Activated T-cell treated with anti-CD3 and anti-CD28 coated beads, Interleukin-2, amount 50 U/mL, for 4 hours (primary cell): ENCODE measurements at regions not wholly inside any gene's neighbourhood (a gene's known extent, or its start where the extent isn't known, plus 50 kb on each side); places are given as distances from the start of the nearest gene placed in this dataset.

Experiments used
- ATAC-seq, 2 donors: fragments of 200-7000 bp; cut with Tn5 transposase; one replicate each; pipeline ENCODE4 v1.10.0; 2021
- DNase-seq: peaks from one replicate; pipeline ENCODE4 v3.0.0-alpha.2; 2020
- H3K27me3 Mint-ChIP-seq: one replicate; pipeline ENCODE4 v1.8.0; 2021; ENCODE audit warnings: low read depth, mixed read lengths
- H3K36me3 Mint-ChIP-seq: one replicate; pipeline ENCODE4 v1.8.0; 2022; ENCODE audit warnings: mixed read lengths; ENCODE audit not compliant: insufficient read depth
- H3K4me1 Mint-ChIP-seq: one replicate; pipeline ENCODE4 v1.8.0; 2021; ENCODE audit warnings: low read depth, mixed read lengths
- H3K4me3 Mint-ChIP-seq: one replicate; pipeline ENCODE4 v1.8.0; 2021; ENCODE audit warnings: mild to moderate bottlenecking, moderate library complexity, mixed read lengths
- H3K9me3 Mint-ChIP-seq: one replicate; pipeline ENCODE4 v1.8.0; 2021; ENCODE audit warnings: mixed read lengths

GRCh38 chr2:106041150-106041549, 153.0 kb downstream of the UXS1 start:
- Mint-ChIP-seq H3K9me3 (no peaks in the 10 kb centered on the region), H3K36me3 (no peaks in the 10 kb centered on the region), H3K27me3 (no peaks in the 10 kb centered on the region), H3K4me1 (peaks cover 2% of the 10 kb centered on the region), H3K4me3 (no peak overlapping the region)
- ATAC-seq (no peak), DNase-seq (no peak)

- Mint-ChIP-seq H3K4me3 (no peak overlapping the region), H3K36me3 (no peaks in the 10 kb centered on the region), H3K27me3 (no peaks in the 10 kb centered on the region), H3K4me1 (peaks cover 3% of the 10 kb centered on the region), H3K9me3 (no peaks in the 10 kb centered on the region)
- DNase-seq (no peak), ATAC-seq (no peak)
Measured at GRCh38 chr2:106039634-106040315, 154.3 kb downstream of the UXS1 start.

GRCh38 chr2:106038601-106039375, 155.3 kb downstream of the UXS1 start:
- no peak for ATAC-seq
- peaks cover 3% of the 10 kb centered on the region for H3K4me1 Mint-ChIP-seq

GRCh38 chr2:106037932-106038331, 156.2 kb downstream of the UXS1 start:
- Mint-ChIP-seq H3K9me3 (no peaks in the 10 kb centered on the region), H3K36me3 (no peaks in the 10 kb centered on the region), H3K27me3 (no peaks in the 10 kb centered on the region), H3K4me3 (no peak overlapping the region), H3K4me1 (peaks cover 3% of the 10 kb centered on the region)
- ATAC-seq (no peak), DNase-seq (no peak)

More at GRCh38 chr2:106038601-106039375, 155.3 kb downstream of the UXS1 start:
- no peak for DNase-seq
- Mint-ChIP-seq H3K9me3 (no peaks in the 10 kb centered on the region), H3K27me3 (no peaks in the 10 kb centered on the region), H3K4me3 (no peak overlapping the region), H3K36me3 (no peaks in the 10 kb centered on the region)

- H3K4me1 Mint-ChIP-seq = peaks cover 3% of the 10 kb centered on the region
- DNase-seq = no peak
- H3K9me3 Mint-ChIP-seq = no peaks in the 10 kb centered on the region
- no peak for ATAC-seq
- H3K36me3 Mint-ChIP-seq = no peaks in the 10 kb centered on the region
- no peak overlapping the region for H3K4me3 Mint-ChIP-seq
- H3K27me3 Mint-ChIP-seq = no peaks in the 10 kb centered on the region
Measured at GRCh38 chr2:106037262-106037661, 156.8 kb downstream of the UXS1 start.

GRCh38 chr2:106034325-106034724, 159.8 kb downstream of the UXS1 start:
- ATAC-seq = no peak
- Mint-ChIP-seq H3K36me3 (no peaks in the 10 kb centered on the region), H3K9me3 (no peaks in the 10 kb centered on the region), H3K4me3 (no peak overlapping the region), H3K4me1 (peaks cover 12% of the 10 kb centered on the region), H3K27me3 (no peaks in the 10 kb centered on the region)
- DNase-seq = no peak

- Mint-ChIP-seq H3K9me3 (no peaks in the 10 kb centered on the region), H3K36me3 (no peaks in the 10 kb centered on the region), H3K4me3 (no peak overlapping the region), H3K27me3 (no peaks in the 10 kb centered on the region), H3K4me1 (peaks cover 17% of the 10 kb centered on the region)
- ATAC-seq = no peak
- DNase-seq = no peak
Measured at GRCh38 chr2:106032676-106033075, 161.4 kb downstream of the UXS1 start.

GRCh38 chr2:106030287-106031268, 163.5 kb downstream of the UXS1 start:
- ATAC-seq (peak; percentile 57 to 73), DNase-seq (peak; percentile 7)
- Mint-ChIP-seq H3K4me3 (no peak overlapping the region), H3K9me3 (no peaks in the 10 kb centered on the region), H3K36me3 (no peaks in the 10 kb centered on the region), H3K27me3 (no peaks in the 10 kb centered on the region), H3K4me1 (peaks cover 30% of the 10 kb centered on the region)

GRCh38 chr2:106028192-106028591, 165.9 kb downstream of the UXS1 start:
- H3K27me3 Mint-ChIP-seq = no peaks in the 10 kb centered on the region
- no peaks in the 10 kb centered on the region for H3K36me3 Mint-ChIP-seq
- no peak overlapping the region for H3K4me3 Mint-ChIP-seq
- no peaks in the 10 kb centered on the region for H3K9me3 Mint-ChIP-seq
- peaks cover 33% of the 10 kb centered on the region for H3K4me1 Mint-ChIP-seq
- no peak for ATAC-seq
- DNase-seq = no peak

- Mint-ChIP-seq H3K9me3 (no peaks in the 10 kb centered on the region), H3K4me3 (no peak overlapping the region), H3K4me1 (peaks cover 33% of the 10 kb centered on the region), H3K27me3 (no peaks in the 10 kb centered on the region), H3K36me3 (no peaks in the 10 kb centered on the region)
- ATAC-seq = no peak
- DNase-seq = no peak
Measured at GRCh38 chr2:106026271-106027190, 167.6 kb downstream of the UXS1 start.

GRCh38 chr2:106025796-106026195, 168.3 kb downstream of the UXS1 start:
- H3K4me1 Mint-ChIP-seq = peaks cover 31% of the 10 kb centered on the region
- ATAC-seq (no peak), DNase-seq (no peak)
- H3K36me3 Mint-ChIP-seq = no peaks in the 10 kb centered on the region
- no peak overlapping the region for H3K4me3 Mint-ChIP-seq
- no peaks in the 10 kb centered on the region for H3K9me3 Mint-ChIP-seq
- no peaks in the 10 kb centered on the region for H3K27me3 Mint-ChIP-seq

GRCh38 chr2:106021662-106022028, 172.5 kb downstream of the UXS1 start:
- H3K4me1 Mint-ChIP-seq = peaks cover 20% of the 10 kb centered on the region
- DNase-seq (no peak), ATAC-seq (no peak)
- no peaks in the 10 kb centered on the region for H3K27me3 Mint-ChIP-seq
- H3K4me3 Mint-ChIP-seq = no peak overlapping the region
- H3K36me3 Mint-ChIP-seq = no peaks in the 10 kb centered on the region
- no peaks in the 10 kb centered on the region for H3K9me3 Mint-ChIP-seq

- peaks cover 14% of the 10 kb centered on the region for H3K4me1 Mint-ChIP-seq
- no peak overlapping the region for H3K4me3 Mint-ChIP-seq
- ATAC-seq = no peak
- H3K9me3 Mint-ChIP-seq = no peaks in the 10 kb centered on the region
- H3K27me3 Mint-ChIP-seq = no peaks in the 10 kb centered on the region
- no peaks in the 10 kb centered on the region for H3K36me3 Mint-ChIP-seq
- DNase-seq = no peak
Measured at GRCh38 chr2:106020821-106021661, 173.1 kb downstream of the UXS1 start.
